ENCODE measurements at regions not wholly inside any gene's neighbourhood (a gene's known extent, or its start where the extent isn't known, plus 50 kb on each side); places are given as distances from the start of the nearest gene placed in this dataset.
A peak's percentile ranks its signal among the peaks of the same experiment; 100 is the strongest.

DNA sequence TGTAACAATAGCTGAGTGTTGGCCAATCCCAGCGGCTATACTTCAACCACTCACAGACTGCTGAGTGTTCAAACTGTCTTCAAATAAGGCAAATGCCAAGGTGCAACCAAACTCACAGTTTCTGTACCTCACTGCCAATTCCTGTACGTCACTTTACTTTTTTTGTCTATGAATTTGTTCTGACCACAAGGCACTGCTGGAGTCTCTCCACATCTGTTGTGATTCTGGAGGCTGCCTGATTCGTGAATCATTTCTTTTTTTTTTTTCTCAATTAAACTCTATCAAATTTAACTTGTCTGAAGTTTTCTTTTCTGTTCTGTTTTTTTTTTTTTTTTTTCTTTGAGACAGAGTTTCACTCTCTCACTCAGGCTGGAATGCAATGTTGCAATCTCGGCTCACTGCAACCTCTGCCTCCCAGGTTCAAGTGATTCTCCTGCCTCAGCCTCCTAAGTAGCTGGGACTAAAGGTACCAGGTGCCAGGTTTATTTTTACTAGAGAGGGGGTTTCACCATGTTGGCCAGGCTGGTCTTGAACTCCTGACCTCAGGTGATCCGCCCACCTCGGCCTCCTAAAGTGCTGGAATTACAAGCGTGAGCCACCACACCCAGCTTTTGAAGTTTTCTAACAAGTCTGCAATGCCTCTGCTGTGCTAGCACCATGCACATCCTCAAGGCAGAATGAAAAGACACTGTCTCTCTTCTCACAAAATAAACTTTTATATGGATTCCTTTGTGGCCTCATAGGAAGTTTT, 401.7 kb downstream of the IRS2 start:
- DNase-seq (ENCODE audit: low spot score), result no peak
- H3K27ac ChIP-seq, result peak overlapping the region in 1 of 2 donors; percentile 5
- H3K4me3 ChIP-seq, result no peak overlapping the region
- TF ChIP-seq, protein P1, sequence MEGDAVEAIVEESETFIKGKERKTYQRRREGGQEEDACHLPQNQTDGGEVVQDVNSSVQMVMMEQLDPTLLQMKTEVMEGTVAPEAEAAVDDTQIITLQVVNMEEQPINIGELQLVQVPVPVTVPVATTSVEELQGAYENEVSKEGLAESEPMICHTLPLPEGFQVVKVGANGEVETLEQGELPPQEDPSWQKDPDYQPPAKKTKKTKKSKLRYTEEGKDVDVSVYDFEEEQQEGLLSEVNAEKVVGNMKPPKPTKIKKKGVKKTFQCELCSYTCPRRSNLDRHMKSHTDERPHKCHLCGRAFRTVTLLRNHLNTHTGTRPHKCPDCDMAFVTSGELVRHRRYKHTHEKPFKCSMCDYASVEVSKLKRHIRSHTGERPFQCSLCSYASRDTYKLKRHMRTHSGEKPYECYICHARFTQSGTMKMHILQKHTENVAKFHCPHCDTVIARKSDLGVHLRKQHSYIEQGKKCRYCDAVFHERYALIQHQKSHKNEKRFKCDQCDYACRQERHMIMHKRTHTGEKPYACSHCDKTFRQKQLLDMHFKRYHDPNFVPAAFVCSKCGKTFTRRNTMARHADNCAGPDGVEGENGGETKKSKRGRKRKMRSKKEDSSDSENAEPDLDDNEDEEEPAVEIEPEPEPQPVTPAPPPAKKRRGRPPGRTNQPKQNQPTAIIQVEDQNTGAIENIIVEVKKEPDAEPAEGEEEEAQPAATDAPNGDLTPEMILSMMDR (IDR thresholded peaks at IDR 0.05), result no peak

DNA sequence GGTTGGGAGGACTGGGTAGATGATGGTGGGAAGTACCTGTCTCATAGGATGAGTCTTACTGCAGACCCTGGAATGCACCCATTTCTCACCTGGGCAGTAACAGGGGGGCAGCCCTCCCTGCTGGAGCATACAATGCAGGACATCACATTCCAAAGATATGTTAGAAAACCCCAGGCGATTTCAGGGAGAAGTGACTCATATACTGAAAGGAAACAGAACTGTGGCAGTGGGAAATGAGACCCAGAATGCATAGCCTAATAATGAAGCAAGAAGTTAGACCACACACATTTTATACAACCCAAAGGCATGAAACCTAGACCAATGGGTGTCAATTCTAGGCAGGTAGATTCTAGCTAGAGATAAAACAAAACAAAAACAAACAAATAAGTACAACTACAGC, 402.7 kb downstream of the IRS2 start:
- TF ChIP-seq, protein P1 (IDR thresholded peaks at IDR 0.05), result no peak
- DNase-seq (ENCODE audit: low spot score), result no peak
- Histone ChIP-seq H3K4me3 (no peak overlapping the region), H3K27ac (no peak overlapping the region)

DNA sequence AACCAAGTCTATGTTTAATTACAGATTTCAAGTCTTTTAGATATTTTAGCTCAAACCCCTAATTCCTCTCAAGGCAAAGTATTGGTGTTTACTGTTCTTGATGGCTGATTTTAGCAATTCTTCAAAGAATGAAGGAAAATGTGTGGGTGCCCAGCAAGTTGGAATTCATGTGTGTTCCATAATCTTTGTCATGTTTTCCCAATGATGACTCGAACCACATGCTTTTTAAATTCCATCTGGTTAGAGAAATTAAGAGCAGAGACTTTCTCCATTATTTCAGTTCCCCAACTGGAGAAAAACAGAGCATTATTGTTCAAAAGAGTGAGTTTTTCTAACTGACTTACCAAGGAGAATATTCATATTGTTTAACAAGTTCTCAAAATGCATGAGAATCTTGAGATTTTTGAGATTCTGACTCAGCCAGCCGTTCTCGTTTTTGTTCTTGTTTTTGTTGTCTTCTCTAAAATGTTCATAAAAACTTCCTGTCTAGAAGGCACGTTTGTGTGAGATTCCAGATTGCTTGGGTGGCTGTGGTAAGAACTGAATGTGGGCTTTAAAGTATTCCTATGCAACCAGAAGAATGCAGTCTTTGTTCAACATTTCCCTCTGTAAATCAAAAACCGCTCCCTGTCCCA, 404.7 kb downstream of the IRS2 start:
- Histone ChIP-seq H3K4me3 (no peak overlapping the region), H3K27ac (no peak overlapping the region)
- no peak for DNase-seq (ENCODE audit: low spot score)
- TF ChIP-seq, protein P1 (IDR thresholded peaks at IDR 0.05), result no peak

DNA sequence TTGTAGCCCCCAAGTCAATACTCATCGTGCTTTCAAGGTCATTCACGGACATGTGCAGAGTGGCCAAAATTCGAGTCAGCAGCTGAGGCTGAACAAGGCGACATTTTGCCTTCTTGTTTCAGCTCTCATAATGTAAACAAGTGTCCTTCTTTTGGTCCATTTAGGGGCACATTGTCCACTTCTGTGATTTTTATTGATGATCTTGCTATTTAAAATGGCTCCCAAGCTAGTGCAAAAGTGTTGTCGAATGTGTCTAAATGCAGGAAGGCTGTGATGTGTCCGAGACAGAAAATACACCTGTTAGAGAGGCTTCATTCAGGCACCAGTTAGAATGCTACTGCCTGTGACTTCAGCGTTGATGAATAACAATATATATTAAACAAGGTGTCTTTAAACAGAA, 405.9 kb downstream of the IRS2 start:
- H3K27ac ChIP-seq, result no peak overlapping the region
- TF ChIP-seq, protein P1 (IDR thresholded peaks at IDR 0.05), result no peak
- no peak for DNase-seq (ENCODE audit: low spot score)
- H3K4me3 ChIP-seq, result no peak overlapping the region

DNA sequence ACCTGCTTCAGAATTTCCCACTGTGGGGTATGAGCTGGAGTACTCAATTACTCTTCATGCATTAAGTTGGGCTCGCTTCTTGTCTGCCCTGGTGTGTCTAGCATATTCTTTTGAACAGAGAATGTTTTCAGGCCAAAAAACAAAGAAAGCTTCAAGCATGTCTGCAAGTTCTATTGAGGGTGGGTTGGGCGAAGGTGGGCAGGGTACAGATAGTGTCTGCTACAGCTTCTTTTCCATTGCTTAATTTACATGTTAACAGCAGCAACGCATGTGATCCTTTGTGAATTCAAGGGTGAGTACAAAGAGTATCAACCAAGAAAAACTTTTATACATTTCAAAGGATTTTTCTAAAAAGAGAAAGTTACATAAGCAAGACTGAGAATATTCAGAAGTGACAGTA, 406.5 kb downstream of the IRS2 start:
- Histone ChIP-seq H3K4me3 (no peak overlapping the region), H3K27ac (no peak overlapping the region)
- DNase-seq (ENCODE audit: low spot score), result no peak
- TF ChIP-seq, protein P1 (IDR thresholded peaks at IDR 0.05), result no peak

DNA sequence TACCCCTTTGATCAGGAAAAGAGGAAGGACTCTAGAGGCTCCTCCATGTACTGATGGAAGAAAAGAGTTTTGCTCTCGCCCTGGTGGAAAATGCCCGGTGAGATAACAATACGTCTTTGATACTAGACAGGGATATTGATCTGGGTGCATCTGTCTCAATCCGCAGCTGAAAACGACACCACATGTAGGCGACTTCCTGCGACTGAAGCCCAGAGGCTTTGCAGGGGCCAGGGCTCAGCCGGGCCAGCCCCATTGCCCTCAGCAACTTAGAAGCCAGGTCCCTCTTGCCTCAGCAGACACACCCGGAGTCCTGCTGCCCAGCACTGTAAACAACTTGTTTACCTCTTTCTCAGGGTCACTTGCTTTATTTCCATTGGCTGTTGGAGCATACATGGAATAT, 409.4 kb downstream of the IRS2 start:
- Histone ChIP-seq H3K4me3 (no peak overlapping the region), H3K27ac (no peak overlapping the region)
- TF ChIP-seq, protein P1 (IDR thresholded peaks at IDR 0.05), result no peak
- no peak for DNase-seq (ENCODE audit: low spot score)
